ENCODE measurements at regions not wholly inside any gene's neighbourhood (a gene's known extent, or its start where the extent isn't known, plus 50 kb on each side); places are given as distances from the start of the nearest gene placed in this dataset.

DNA sequence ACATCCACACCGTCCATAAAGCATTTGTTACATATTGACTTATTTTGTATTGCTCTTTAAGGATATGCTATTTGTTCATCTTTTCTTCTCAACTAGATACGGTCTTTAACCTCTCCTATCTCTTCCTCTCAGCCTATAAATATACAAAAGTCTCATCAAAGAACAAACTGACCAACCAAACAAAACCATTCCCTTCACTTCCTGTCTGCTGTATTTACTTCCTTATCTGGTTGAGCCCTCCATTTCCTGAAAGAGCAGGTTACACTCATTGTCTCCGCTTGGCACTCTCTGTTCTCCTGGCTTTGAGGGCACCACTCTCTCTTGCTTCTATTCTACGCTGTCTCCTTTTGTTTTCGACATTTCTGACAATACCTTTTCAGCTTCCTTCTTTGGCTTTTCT is 431.9 kb upstream of the TCF4 start:
- FAIRE-seq, result no peak
- WGBS, 2 donors, result 76 to 81% methylated on average over 5 of the region's 5 CpGs
- H3K36me3 ChIP-seq, result no peaks in the 10 kb centered on the region
- no peaks in the 10 kb centered on the region for H3K27me3 ChIP-seq
- no peak overlapping the region for H3K4me3 ChIP-seq
- H3K9me3 ChIP-seq, result no peaks in the 10 kb centered on the region
- no peak overlapping the region for H3K27ac ChIP-seq
- TF ChIP-seq, protein P1, sequence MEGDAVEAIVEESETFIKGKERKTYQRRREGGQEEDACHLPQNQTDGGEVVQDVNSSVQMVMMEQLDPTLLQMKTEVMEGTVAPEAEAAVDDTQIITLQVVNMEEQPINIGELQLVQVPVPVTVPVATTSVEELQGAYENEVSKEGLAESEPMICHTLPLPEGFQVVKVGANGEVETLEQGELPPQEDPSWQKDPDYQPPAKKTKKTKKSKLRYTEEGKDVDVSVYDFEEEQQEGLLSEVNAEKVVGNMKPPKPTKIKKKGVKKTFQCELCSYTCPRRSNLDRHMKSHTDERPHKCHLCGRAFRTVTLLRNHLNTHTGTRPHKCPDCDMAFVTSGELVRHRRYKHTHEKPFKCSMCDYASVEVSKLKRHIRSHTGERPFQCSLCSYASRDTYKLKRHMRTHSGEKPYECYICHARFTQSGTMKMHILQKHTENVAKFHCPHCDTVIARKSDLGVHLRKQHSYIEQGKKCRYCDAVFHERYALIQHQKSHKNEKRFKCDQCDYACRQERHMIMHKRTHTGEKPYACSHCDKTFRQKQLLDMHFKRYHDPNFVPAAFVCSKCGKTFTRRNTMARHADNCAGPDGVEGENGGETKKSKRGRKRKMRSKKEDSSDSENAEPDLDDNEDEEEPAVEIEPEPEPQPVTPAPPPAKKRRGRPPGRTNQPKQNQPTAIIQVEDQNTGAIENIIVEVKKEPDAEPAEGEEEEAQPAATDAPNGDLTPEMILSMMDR (IDR thresholded peaks at IDR 0.05), result no peak
- no peaks in the 10 kb centered on the region for H3K4me1 ChIP-seq
- DNase-seq, result no peak
- no peak for ATAC-seq
- intact Hi-C loops (cut with DNase I), result no loop called here

DNA sequence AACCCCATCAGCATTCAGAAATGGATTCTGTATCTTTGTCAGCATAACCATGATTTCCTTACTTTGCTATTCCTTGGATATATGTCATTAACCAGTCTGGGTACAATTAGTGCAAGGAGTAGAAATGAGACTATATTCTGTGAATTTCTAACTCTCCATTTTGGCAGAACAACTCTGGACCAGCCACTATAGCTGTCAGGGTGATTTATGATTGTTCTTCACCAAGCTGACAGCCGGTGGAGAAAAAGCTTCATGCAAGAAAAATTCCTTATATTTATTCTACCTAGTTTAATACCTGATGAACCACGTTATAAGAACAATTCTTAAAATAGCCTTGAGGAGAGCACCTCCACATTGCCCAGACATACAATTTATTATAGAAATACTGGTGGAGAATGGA is 431.2 kb upstream of the TCF4 start:
- intact Hi-C loops (cut with DNase I), result no loop called here
- Histone ChIP-seq H3K27ac (no peak overlapping the region), H3K4me3 (no peak overlapping the region), H3K36me3 (no peaks in the 10 kb centered on the region), H3K9me3 (no peaks in the 10 kb centered on the region), H3K27me3 (no peaks in the 10 kb centered on the region), H3K4me1 (no peaks in the 10 kb centered on the region)
- DNase-seq (no peak), ATAC-seq (no peak), FAIRE-seq (no peak)
- 32 to 67% methylated on average over 2 of the region's 2 CpGs for WGBS, 2 donors
- TF ChIP-seq, protein P1 (IDR thresholded peaks at IDR 0.05), result no peak

DNA sequence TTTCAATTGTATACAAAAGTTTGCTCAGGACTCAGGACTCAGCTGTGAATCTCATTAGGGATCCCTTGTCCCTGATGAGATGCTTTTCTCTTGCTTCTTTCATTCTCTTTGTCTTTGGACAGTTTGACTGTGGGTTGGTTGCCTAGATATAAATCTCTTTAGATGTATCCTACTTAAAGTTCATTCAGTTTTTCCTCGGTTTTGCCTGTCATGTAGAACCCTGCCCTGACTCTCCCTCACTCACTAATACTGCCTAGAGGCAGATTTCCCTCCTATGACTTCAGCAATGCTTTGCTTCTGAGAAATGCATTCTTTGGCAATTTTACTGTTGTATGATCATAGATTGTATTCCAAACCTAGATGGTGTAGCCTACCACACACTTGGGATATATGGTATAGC is 421.4 kb upstream of the TCF4 start:
- no peaks in the 10 kb centered on the region for H3K27me3 ChIP-seq
- TF ChIP-seq, protein P1 (IDR thresholded peaks at IDR 0.05), result no peak
- 83 to 85% methylated on average over 1 of the region's 1 CpG for WGBS, 2 donors
- H3K4me1 ChIP-seq, result no peaks in the 10 kb centered on the region
- intact Hi-C loops (cut with DNase I), result no loop called here
- DNase-seq (no peak), ATAC-seq (no peak), FAIRE-seq (no peak)
- no peaks in the 10 kb centered on the region for H3K36me3 ChIP-seq
- no peak overlapping the region for H3K27ac ChIP-seq
- H3K4me3 ChIP-seq, result no peak overlapping the region
- no peaks in the 10 kb centered on the region for H3K9me3 ChIP-seq

DNA sequence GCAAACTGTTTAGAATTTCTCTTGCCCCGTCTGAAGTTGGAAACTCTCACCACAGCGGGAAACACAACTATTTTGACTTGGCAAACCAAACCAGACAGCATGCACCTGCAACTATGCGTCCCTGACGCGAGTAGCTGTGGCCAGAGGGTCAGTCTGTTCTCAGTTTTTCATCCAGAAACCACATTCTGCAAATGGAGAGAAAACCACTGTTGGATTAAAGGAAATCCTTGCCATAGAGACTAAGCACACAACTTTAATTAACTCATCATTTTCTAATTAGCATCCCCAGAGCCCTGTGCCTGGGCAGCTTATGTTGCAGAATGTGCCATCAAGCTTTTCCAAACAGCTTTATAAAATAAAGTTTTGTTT is 415.7 kb upstream of the TCF4 start:
- Histone ChIP-seq H3K9me3 (no peaks in the 10 kb centered on the region), H3K36me3 (no peaks in the 10 kb centered on the region), H3K27ac (no peak overlapping the region), H3K4me3 (no peak overlapping the region), H3K27me3 (no peaks in the 10 kb centered on the region), H3K4me1 (no peaks in the 10 kb centered on the region)
- FAIRE-seq (no peak), DNase-seq (no peak), ATAC-seq (no peak)
- 77 to 84% methylated on average over 5 of the region's 5 CpGs for WGBS, 2 donors
- TF ChIP-seq, protein P1 (IDR thresholded peaks at IDR 0.05), result no peak
- intact Hi-C loops (cut with DNase I), result no loop called here

DNA sequence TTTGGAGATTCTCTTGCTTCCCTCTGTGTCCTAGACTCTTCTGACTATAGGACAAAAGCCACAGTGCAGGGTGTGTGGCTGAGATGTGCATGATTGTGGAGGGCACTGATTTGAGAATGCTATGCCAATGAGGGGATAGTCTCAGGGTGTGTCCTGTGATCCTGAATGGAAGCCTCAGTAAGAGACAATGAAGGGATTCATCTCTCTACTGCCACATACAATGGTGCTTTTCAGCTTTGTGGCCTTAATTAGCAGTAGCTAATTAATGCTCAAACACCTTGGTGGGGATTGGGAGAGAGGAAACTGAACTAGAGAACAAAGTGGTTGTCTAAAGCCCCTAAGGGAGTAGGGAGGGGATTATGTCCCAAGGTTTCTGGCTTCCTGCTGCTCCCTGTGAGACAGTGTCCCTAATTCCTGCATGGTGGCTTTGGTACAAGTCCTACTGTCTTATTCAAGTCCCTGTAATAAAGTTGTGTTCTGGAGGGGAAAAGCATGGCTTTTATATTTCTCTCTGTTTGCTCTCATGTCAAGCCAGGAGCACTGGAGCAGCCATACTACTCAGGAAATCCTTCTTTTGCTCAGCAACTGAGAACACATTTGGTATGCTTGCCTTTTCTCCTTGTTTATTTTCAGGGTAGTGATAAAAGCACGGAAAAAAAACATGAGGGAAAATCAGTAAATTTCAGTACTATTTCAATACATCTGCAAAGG is 415.2 kb upstream of the TCF4 start:
- Histone ChIP-seq H3K27me3 (no peaks in the 10 kb centered on the region), H3K27ac (no peak overlapping the region), H3K4me1 (no peaks in the 10 kb centered on the region), H3K4me3 (no peak overlapping the region), H3K36me3 (no peaks in the 10 kb centered on the region), H3K9me3 (no peaks in the 10 kb centered on the region)
- TF ChIP-seq, protein P1 (IDR thresholded peaks at IDR 0.05), result no peak
- WGBS, 2 donors, result 48 to 50% methylated on average over 1 of the region's 1 CpG
- intact Hi-C loops (cut with DNase I), result no loop called here
- ATAC-seq (no peak), FAIRE-seq (no peak), DNase-seq (no peak)

All from pancreas (tissue), 10 donors.